ENCODE measurements at regions not wholly inside any gene's neighbourhood (a gene's known extent, or its start where the extent isn't known, plus 50 kb on each side); places are given as distances from the start of the nearest gene placed in this dataset.
"Not testable (repeated sequence)": the region's sequence is repeated elsewhere in the genome, so short reads cannot be mapped to it uniquely, and the experiment has no call there.

- DNase-seq = peak; percentile 38
Observed at GRCh38 chr3:144763878-144764454, 792.3 kb downstream of the DIPK2A start.

- DNase-seq = peak; percentile 82
Observed at GRCh38 chr3:144770281-144770680, 798.7 kb downstream of the DIPK2A start.

GRCh38 chr3:144770915-144771351, 799.3 kb downstream of the DIPK2A start:
- peak; percentile 88 for DNase-seq

- no peak for DNase-seq
Observed at GRCh38 chr3:144771381-144771870, 799.8 kb downstream of the DIPK2A start.

GRCh38 chr3:144772372-144772771, 800.7 kb downstream of the DIPK2A start:
- DNase-seq = peak; percentile 23

- DNase-seq = no peak
Observed at GRCh38 chr3:144773350-144773749, 801.7 kb downstream of the DIPK2A start.

GRCh38 chr3:144774897-144775296, 803.3 kb downstream of the DIPK2A start:
- no peak for DNase-seq

- no peak for DNase-seq
Observed at GRCh38 chr3:144775551-144775950, 803.9 kb downstream of the DIPK2A start.

- no peak for DNase-seq
Observed at GRCh38 chr3:144777906-144778305, 806.3 kb downstream of the DIPK2A start.

GRCh38 chr3:144791034-144791433, 819.4 kb downstream of the DIPK2A start:
- no peak for DNase-seq

GRCh38 chr3:144801890-144802289, 830.3 kb downstream of the DIPK2A start:
- DNase-seq = peak; percentile 6

GRCh38 chr3:144809380-144809779, 837.8 kb downstream of the DIPK2A start:
- DNase-seq = no peak

GRCh38 chr3:144810160-144810559, 838.5 kb downstream of the DIPK2A start:
- no peak for DNase-seq

GRCh38 chr3:144815655-144816054, 844.0 kb downstream of the DIPK2A start:
- DNase-seq = no peak

- DNase-seq = no peak
Observed at GRCh38 chr3:144816323-144816722, 844.7 kb downstream of the DIPK2A start.

GRCh38 chr3:144818973-144819372, 847.4 kb downstream of the DIPK2A start:
- no peak for DNase-seq

GRCh38 chr3:144820232-144820631, 848.6 kb downstream of the DIPK2A start:
- not testable (repeated sequence) for DNase-seq

- DNase-seq = no peak
Observed at GRCh38 chr3:144820726-144821125, 849.1 kb downstream of the DIPK2A start.

GRCh38 chr3:144821583-144821982, 850.0 kb downstream of the DIPK2A start:
- no peak for DNase-seq

GRCh38 chr3:144822671-144823070, 851.0 kb downstream of the DIPK2A start:
- DNase-seq = no peak

GRCh38 chr3:144831955-144832716, 860.5 kb downstream of the DIPK2A start:
- DNase-seq = no peak

- DNase-seq = no peak
Observed at GRCh38 chr3:144839991-144840390, 868.4 kb downstream of the DIPK2A start.

- DNase-seq = no peak
Observed at GRCh38 chr3:144840866-144841265, 869.2 kb downstream of the DIPK2A start.

- DNase-seq = no peak
Observed at GRCh38 chr3:144843099-144843498, 871.5 kb downstream of the DIPK2A start.
